ENCODE measurements at regions not wholly inside any gene's neighbourhood (a gene's known extent, or its start where the extent isn't known, plus 50 kb on each side); places are given as distances from the start of the nearest gene placed in this dataset.
"Not testable (repeated sequence)": the region's sequence is repeated elsewhere in the genome, so short reads cannot be mapped to it uniquely, and the experiment has no call there.

GRCh38 chr1:177645491-177646190 is 324.2 kb downstream of the SEC16B start:
- no peak for DNase-seq (ENCODE audit: low read depth)

GRCh38 chr1:177640687-177641086 is 329.2 kb downstream of the SEC16B start:
- no peak for DNase-seq (ENCODE audit: low read depth)

GRCh38 chr1:177634151-177634550 is 335.7 kb downstream of the SEC16B start:
- not testable (repeated sequence) for DNase-seq (ENCODE audit: low read depth)

- DNase-seq (ENCODE audit: low read depth) = no peak
Observed at GRCh38 chr1:177632923-177633615, 336.8 kb downstream of the SEC16B start.

GRCh38 chr1:177631770-177632169 is 338.1 kb downstream of the SEC16B start:
- DNase-seq (ENCODE audit: low read depth) = no peak

- DNase-seq (ENCODE audit: low read depth) = peak; percentile 2
Observed at GRCh38 chr1:177629526-177629925, 340.3 kb downstream of the SEC16B start.

- DNase-seq (ENCODE audit: low read depth) = no peak
Observed at GRCh38 chr1:177627148-177627910, 342.5 kb downstream of the SEC16B start.

- DNase-seq (ENCODE audit: low read depth) = peak; percentile 14
Observed at GRCh38 chr1:177620636-177621190, 349.1 kb downstream of the SEC16B start.

- DNase-seq (ENCODE audit: low read depth) = no peak
Observed at GRCh38 chr1:177615251-177615650, 354.6 kb downstream of the SEC16B start.

GRCh38 chr1:177611402-177611801 is 358.5 kb downstream of the SEC16B start:
- DNase-seq (ENCODE audit: low read depth) = no peak

- DNase-seq (ENCODE audit: low read depth) = no peak
Observed at GRCh38 chr1:177609953-177610352, 359.9 kb downstream of the SEC16B start.

GRCh38 chr1:177600936-177601335 is 368.9 kb downstream of the SEC16B start:
- DNase-seq (ENCODE audit: low read depth) = no peak

- DNase-seq (ENCODE audit: low read depth) = no peak
Observed at GRCh38 chr1:177600321-177600720, 369.5 kb downstream of the SEC16B start.

GRCh38 chr1:177597393-177597792 is 372.5 kb downstream of the SEC16B start:
- no peak for DNase-seq (ENCODE audit: low read depth)

GRCh38 chr1:177596485-177596884 is 373.4 kb downstream of the SEC16B start:
- no peak for DNase-seq (ENCODE audit: low read depth)

- no peak for DNase-seq (ENCODE audit: low read depth)
Observed at GRCh38 chr1:177593105-177593504, 376.8 kb downstream of the SEC16B start.

- DNase-seq (ENCODE audit: low read depth) = no peak
Observed at GRCh38 chr1:177592624-177593023, 377.2 kb downstream of the SEC16B start.

- DNase-seq (ENCODE audit: low read depth) = no peak
Observed at GRCh38 chr1:177591155-177591554, 378.7 kb downstream of the SEC16B start.

GRCh38 chr1:177589166-177589565 is 380.7 kb downstream of the SEC16B start:
- no peak for DNase-seq (ENCODE audit: low read depth)

- peak; percentile 60 for DNase-seq (ENCODE audit: low read depth)
Observed at GRCh38 chr1:177586429-177586828, 383.4 kb downstream of the SEC16B start.

GRCh38 chr1:177585302-177586220 is 384.3 kb downstream of the SEC16B start:
- no peak for DNase-seq (ENCODE audit: low read depth)

- DNase-seq (ENCODE audit: low read depth) = no peak
Observed at GRCh38 chr1:177573901-177574300, 396.0 kb downstream of the SEC16B start.
